T-helper 2 cell treated with Interferon-gamma antibody and Interleukin-4, amounts not matched to agents 100 ng/mL and 5 ng/mL, for 36 hours (primary cell): ENCODE measurements at regions not wholly inside any gene's neighbourhood (a gene's known extent, or its start where the extent isn't known, plus 50 kb on each side); places are given as distances from the start of the nearest gene placed in this dataset.

ENCODE experiments used
- intact Hi-C: fragments of 100-400 bp; cut with micrococcal nuclease; formaldehyde crosslinking; loops from one replicate; pipeline ENCODE4 v1.15.1; 2023

- intact Hi-C loops, result no loop called here
Observed at GRCh38 chr6:45794465-45794864, 221.2 kb downstream of the CLIC5 start.

GRCh38 chr6:45791211-45792168 is 224.2 kb downstream of the CLIC5 start:
- intact Hi-C loops, result no loop called here

DNA sequence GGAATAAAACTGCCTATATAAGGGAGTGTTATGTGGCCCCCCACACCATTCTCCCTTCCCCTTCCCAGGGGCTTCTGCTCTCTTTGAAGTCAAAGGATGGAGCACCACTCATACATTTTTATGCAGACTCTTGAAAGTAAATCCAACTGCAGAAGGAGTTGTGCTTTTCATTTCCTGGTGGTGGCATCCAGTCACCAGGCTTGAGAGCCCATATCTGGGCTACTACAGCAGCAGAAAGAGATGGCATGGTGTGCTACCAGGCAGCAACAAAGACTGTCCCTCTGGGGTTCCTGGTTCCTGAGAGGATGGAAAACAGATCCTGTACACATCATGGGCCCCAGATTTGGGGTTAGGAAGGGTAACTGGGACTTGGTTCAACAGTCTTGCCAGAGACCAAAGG is 226.4 kb downstream of the CLIC5 start:
- intact Hi-C loops, result no loop called here

DNA sequence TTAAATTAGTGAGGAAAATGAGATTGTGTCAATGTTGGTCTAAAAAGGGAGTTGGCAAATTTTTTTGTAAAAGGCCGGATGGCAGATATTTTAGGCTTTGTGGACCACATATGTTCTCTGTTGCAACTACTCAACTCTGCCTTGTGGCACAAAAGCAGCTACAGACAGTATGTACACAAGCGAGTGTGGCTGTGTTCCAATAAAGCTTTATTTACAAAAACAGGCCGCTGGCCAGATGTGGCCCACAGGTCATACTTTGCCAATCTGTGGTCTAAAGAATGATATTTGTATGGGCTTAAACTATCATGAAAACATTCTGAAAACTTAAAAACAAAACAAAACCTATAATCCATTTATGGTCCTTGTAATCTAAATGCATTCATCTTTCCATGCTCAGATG is 228.3 kb downstream of the CLIC5 start:
- intact Hi-C loops, result no loop called here

DNA sequence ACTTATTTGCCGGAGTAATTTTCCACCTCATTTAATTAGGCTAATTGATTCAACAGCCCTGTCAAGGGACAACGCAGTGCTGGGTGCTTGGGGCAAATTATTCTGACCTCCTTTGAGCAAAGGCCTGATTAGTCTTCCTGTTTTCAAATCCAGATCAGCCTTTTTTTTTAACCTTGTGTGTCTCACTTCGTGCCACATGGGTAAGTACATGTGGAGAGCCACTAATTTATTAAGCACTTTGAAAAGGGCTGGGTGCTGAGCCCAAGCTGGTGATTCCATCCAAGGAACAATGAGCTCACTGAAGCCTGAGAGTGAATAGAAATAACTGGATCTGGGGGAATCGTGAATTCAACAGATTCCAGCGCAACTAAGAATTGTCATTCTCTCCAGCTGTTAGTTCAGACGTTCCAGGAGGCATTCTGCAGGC is 229.3 kb downstream of the CLIC5 start:
- intact Hi-C loops, result no loop called here

DNA sequence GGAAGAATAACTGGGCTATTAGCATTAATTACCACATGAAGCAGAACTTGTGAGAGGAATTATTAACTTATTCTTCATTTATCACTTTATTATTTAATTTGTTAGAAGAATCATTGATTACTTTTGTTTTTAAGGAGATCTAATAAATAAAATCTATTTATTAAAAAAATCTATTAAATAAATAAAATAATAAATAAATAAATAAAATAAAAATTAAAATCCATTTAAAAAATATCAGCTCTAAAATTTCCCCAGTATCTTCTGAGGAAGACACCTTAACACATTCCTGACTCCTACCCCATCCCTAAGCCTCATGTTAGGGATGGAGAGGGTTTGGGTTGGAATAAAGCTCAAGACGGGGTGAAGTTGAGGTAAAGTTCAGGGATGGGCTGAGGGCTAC is 231.4 kb downstream of the CLIC5 start:
- intact Hi-C loops, result no loop called here

DNA sequence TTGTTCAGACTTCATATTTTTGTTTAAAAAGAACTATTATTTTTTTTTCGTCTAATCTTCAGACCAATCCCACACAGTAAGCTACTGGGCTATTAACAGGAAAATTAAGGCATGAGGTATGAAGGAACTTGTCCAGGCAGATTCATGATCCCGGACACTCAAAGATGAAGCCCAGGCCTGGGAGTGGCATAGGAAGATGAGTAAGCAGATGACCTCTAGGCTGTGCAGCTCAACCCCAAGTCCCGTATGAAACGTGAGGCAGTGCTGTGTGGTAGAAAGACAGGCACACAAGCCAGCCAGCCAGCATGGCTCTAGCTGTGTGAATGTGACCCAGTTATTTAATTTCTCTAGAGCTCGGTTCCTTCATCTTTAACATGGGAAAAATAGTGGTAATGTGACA is 231.9 kb downstream of the CLIC5 start:
- intact Hi-C loops, result no loop called here

DNA sequence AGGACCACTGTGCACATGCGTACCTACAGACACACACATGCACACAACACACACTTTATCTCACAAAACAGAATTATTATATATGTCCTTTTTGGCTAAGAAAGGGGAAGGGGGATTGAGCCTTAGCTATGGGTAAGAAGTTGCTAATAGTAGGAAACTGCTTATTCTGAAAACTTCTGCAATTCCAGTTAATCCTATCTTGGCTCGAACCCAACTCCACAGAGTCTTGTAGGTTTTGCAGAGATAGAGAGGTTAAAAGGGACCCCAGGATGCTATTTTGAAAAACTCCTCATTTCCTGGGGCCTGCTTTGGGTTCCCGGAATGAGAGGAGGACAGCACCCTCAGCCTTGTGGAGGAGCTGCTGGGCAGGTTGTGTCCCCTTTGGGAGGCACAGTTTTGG is 233.8 kb downstream of the CLIC5 start:
- intact Hi-C loops, result no loop called here

DNA sequence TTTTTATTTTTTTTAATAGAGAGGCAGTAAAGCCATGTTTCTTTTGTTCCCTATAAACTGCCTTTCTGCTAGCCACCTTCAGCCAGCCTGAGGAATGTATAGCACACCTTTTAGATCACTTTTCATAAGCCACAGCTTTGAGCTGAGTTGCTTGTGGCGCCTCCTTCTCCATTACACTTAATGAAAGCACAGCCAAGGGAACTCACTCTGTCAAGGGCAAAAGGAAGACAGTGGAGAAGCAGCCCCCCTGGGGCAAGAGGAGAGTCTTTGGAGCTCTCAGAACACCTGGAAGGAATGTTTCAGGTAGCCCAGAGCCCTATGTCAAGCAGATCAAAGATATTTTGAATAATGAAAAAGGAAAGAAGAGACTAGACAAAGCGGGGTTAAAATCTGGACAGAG is 235.1 kb downstream of the CLIC5 start:
- intact Hi-C loops, result no loop called here

DNA sequence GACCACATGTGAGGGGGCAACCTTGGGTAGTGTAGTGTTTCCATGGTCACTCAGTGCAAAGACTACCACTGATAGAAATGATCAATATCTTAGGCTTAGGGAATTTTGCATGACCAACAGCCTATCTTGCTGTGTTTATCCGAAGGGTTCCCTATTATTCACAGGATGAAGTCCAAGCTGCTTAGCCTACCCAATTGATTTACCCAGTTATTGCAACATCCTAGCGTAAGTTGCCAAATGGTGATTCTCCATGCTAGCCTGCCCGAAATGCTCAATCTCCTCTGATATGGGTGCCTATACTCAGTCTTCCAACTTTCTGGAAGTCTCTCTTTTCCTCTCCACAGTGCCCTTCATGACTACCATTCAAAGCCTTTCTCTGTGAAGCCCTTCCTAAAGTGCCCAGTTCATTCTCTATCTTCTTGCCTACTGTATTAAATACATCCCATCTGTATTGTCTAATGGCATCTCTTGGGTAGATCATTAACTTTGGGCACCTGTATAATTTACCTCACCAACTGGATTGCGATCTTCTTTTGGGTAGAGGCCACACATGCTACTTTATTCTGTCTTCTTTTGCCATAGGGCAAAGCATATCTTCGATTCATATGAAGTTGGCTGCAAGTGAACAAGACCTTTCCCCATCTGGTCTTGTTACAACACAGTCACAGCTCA is 240.5 kb downstream of the CLIC5 start:
- intact Hi-C loops, result no loop called here

DNA sequence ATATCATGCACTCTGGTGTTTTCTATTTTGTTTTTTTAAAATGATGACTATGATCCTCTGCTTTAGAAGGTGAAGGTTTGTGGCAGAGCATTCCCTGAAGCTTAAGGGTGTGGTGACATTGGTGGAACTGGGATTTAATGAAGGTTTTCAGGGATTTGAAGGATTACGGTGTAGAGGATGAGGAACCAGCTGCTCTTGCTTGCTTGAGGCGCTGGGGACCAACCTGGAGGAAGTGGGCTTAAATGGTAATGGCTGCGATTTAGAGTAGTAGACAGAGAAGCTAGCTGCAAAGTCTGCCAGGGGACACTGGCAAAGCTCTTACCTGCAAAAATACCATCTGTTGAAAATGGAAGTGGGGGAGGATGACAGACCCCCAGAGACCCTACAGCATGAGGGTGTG is 241.8 kb downstream of the CLIC5 start:
- intact Hi-C loops, result no loop called here

- intact Hi-C loops, result no loop called here
Observed at GRCh38 chr6:45772886-45773495, 242.7 kb downstream of the CLIC5 start.

GRCh38 chr6:45772051-45772450 is 243.6 kb downstream of the CLIC5 start:
- intact Hi-C loops, result no loop called here

- intact Hi-C loops, result no loop called here
Observed at GRCh38 chr6:45763281-45763680, 252.4 kb downstream of the CLIC5 start.

DNA sequence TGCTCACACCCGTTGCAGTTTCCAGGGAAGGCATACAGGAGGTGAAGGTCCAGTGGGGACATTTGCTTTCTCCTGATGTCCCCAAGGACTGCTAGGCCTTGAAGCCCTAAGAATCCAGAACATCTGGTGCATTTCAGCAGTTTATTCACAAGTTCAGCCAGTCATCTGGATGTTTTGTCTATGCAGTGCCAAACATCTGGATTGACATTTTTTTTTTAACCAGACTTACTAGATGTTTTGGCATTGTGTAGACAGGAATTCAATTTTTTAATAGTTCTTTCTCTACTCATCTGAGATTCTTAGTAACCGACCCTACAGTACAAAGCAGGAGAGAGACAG is 256.2 kb downstream of the CLIC5 start:
- intact Hi-C loops, result no loop called here

GRCh38 chr6:45758787-45759471 is 256.7 kb downstream of the CLIC5 start:
- intact Hi-C loops, result no loop called here

DNA sequence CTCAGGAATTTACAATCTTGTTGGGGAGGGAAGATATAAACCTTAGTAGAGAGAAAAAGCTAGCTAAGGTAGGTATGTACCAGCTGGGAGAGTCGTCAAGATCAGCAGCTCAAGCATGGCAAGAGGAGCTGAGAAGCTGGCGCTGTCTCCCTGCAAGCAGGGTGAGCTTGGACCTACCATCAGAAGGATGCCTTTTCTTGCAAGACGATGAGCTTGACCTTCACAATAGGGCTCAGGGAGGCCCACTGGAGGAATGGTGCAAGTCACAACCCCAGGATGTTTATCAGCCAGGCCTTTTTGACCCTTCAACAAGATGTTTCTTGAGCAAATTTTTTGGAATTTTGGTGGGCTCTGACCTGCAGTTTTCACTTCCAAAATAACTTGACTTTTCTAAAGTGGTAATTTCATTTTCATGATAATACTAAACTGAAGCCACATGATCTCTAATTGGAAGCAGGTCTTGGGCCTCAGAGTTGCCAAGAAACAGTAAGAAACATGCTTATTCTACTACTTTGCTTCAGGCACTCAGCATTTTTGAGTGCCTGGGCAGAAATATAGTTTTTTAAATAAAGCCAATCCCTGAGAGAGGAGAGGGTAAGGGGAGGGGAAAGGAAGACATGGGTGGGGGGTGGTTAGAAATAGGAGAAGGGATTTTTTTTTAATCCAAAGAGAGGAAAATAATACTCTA is 258.1 kb downstream of the CLIC5 start:
- intact Hi-C loops, result no loop called here

GRCh38 chr6:45756606-45757005 is 259.1 kb downstream of the CLIC5 start:
- intact Hi-C loops, result no loop called here

DNA sequence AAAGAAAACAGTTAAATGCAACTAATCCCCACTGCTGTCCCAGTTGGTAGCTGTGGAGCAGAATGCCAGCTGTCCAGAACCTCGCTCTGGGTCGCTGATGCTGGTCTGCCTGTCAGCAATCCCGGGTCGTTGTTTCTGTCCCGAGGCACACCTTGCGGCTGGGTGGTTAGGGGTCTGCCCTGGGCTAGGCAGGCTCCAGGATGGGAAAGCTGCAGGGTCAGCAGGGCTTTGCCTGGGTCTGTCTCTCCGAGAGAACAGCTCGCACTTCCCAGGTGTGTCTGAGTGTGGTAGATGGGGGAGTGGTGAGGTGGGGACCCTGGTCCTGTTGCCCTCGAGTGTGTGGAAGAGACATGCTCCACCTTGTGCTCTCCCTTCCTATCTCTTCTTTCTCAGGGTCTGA is 261.2 kb downstream of the CLIC5 start:
- intact Hi-C loops, result no loop called here

- intact Hi-C loops, result no loop called here
Observed at GRCh38 chr6:45746046-45746445, 269.6 kb downstream of the CLIC5 start.

DNA sequence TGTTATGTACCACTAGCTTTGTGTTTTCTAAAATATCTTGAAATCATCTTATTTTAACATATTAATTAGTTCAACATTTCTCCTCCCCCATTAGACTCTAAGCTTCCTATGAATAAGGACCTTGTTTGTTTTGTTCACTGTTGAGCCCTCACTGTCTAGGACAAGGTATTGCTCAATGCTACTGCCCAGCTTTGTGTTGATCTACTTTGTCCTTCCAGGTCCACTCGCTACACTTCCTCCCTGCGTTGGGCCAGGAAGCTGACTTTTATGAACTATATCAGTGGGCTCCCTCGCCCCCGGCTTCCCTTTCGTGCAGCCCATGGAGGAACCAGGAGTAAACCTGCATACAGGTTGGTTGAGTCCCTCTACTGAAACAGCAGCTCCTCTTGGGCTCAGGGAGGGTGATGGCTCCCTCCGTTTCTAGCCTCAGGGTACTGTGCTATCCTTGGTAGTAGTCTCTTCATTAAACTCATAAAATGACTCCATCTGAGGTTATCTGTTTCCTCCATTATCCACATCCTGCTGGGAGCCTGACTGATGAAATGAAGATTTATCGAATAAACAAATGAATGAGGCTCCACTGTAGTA is 272.5 kb downstream of the CLIC5 start:
- intact Hi-C loops, result no loop called here
